C4-2B (cell line): ENCODE measurements at regions not wholly inside any gene's neighbourhood (a gene's known extent, or its start where the extent isn't known, plus 50 kb on each side); places are given as distances from the start of the nearest gene placed in this dataset.
A peak's percentile ranks its signal among the peaks of the same experiment; 100 is the strongest.

ENCODE experiments used
- ZFX ChIP-seq: fragments of 450-650 bp; IDR thresholded peaks from 2 replicates; pipeline ENCODE4 v1.6.1; 2017
- TF ChIP-seq, protein P1 (sequence below): fragments of 450-650 bp; conservative IDR thresholded peaks from 2 replicates; pipeline ENCODE4 v1.5.1; 2017; ENCODE audit warnings: mild to moderate bottlenecking

DNA sequence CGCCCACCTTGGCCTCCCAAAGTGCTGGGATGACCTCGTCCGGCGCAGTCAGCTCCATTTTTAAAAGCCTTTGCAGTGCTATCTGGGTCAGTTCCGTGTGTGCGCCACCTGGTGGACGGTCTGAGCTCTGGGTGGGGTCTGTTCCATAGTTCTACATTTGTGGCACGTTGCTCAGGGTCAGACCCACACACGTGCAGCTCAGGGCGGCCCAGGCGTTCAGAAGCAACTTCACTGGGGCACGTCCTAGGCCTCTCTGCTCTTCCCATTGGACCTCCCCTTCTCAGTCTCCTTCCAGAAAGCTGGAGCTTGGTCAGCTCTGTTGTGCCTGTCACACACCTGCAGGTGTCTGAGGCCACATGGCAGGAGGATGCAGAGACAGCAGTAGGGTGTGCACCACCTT, 137.9 kb downstream of the DNAJB6 start:
- TF ChIP-seq, protein P1, sequence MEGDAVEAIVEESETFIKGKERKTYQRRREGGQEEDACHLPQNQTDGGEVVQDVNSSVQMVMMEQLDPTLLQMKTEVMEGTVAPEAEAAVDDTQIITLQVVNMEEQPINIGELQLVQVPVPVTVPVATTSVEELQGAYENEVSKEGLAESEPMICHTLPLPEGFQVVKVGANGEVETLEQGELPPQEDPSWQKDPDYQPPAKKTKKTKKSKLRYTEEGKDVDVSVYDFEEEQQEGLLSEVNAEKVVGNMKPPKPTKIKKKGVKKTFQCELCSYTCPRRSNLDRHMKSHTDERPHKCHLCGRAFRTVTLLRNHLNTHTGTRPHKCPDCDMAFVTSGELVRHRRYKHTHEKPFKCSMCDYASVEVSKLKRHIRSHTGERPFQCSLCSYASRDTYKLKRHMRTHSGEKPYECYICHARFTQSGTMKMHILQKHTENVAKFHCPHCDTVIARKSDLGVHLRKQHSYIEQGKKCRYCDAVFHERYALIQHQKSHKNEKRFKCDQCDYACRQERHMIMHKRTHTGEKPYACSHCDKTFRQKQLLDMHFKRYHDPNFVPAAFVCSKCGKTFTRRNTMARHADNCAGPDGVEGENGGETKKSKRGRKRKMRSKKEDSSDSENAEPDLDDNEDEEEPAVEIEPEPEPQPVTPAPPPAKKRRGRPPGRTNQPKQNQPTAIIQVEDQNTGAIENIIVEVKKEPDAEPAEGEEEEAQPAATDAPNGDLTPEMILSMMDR, result peak; percentile 93
- TF ChIP-seq ZFX, result no peak
